HL-60 (cell line): ENCODE measurements at regions not wholly inside any gene's neighbourhood (a gene's known extent, or its start where the extent isn't known, plus 50 kb on each side); places are given as distances from the start of the nearest gene placed in this dataset.
A peak's percentile ranks its signal among the peaks of the same experiment; 100 is the strongest.

Source experiments
- DNase-seq, 2 experiments: peaks; one replicate each; pipeline ENCODE4 v3.0.0-alpha.2; 2010 to 2020; ENCODE audit warnings: low read depth in 1 of 2, low spot score in 1 of 2
- H3K27ac ChIP-seq: fragments of 250-450 bp; sonication (Bioruptor Pico); replicated peaks from 2 replicates; pipeline ENCODE4 v1.5.1; 2020; ENCODE audit warnings: mild to moderate bottlenecking, moderate library complexity
- H3K27me3 ChIP-seq: fragments of 250-450 bp; sonication (Bioruptor Pico); 2 replicates; pipeline ENCODE4 v1.5.1; 2021; ENCODE audit warnings: mild to moderate bottlenecking, moderate library complexity; ENCODE audit not compliant: insufficient read depth, poor library complexity, severe bottlenecking
- H3K4me3 ChIP-seq: replicated peaks from 2 replicates; pipeline ENCODE4 v1.5.1; 2011; ENCODE audit warnings: mild to moderate bottlenecking, control low read depth, low read length; ENCODE audit not compliant: insufficient read depth
- GABPA ChIP-seq: IDR thresholded peaks from 2 replicates; pipeline ENCODE4 v1.6.1; 2012; ENCODE audit warnings: low read depth
- POLR2AphosphoS5 ChIP-seq: IDR thresholded peaks from 2 replicates; pipeline ENCODE4 v1.6.1; 2012; ENCODE audit warnings: low read depth
- SPI1 ChIP-seq: IDR thresholded peaks from 2 replicates; pipeline ENCODE4 v1.6.1; 2012; ENCODE audit warnings: low read depth, mild to moderate bottlenecking, borderline replicate concordance
- TF ChIP-seq, protein P1 (sequence below): IDR thresholded peaks from 2 replicates; pipeline ENCODE4 v1.6.1; 2012; ENCODE audit warnings: low read depth; ENCODE audit not compliant: insufficient replicate concordance
- TF ChIP-seq, protein P2 (sequence below): IDR thresholded peaks from one replicate; pipeline ENCODE4 v1.5.1; 2011; ENCODE audit warnings: low read length, control low read depth, inconsistent platforms; ENCODE audit not compliant: insufficient read depth

DNA sequence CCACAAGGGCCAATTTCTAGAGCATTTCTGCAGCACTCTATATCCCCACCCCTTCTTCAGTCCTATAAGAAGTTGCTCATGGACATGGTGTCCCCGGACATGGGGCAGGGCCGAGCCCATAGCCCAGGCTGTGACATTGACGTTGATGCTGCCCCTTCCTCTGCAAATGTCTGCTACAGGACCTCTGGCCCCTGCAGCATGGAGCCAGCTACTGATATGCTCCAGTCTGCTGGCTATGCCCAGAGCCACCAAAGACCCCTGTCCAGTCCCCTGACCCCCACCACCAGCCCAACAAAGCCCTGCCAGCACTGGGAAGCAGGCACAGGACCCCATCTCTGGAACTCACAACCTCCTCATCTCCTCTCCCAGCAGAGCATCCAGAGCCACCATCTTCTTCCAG lies 120.1 kb upstream of the SMAD3 start:
- H3K27ac ChIP-seq = no peak overlapping the region
- no peak for DNase-seq
- TF ChIP-seq, protein P1, sequence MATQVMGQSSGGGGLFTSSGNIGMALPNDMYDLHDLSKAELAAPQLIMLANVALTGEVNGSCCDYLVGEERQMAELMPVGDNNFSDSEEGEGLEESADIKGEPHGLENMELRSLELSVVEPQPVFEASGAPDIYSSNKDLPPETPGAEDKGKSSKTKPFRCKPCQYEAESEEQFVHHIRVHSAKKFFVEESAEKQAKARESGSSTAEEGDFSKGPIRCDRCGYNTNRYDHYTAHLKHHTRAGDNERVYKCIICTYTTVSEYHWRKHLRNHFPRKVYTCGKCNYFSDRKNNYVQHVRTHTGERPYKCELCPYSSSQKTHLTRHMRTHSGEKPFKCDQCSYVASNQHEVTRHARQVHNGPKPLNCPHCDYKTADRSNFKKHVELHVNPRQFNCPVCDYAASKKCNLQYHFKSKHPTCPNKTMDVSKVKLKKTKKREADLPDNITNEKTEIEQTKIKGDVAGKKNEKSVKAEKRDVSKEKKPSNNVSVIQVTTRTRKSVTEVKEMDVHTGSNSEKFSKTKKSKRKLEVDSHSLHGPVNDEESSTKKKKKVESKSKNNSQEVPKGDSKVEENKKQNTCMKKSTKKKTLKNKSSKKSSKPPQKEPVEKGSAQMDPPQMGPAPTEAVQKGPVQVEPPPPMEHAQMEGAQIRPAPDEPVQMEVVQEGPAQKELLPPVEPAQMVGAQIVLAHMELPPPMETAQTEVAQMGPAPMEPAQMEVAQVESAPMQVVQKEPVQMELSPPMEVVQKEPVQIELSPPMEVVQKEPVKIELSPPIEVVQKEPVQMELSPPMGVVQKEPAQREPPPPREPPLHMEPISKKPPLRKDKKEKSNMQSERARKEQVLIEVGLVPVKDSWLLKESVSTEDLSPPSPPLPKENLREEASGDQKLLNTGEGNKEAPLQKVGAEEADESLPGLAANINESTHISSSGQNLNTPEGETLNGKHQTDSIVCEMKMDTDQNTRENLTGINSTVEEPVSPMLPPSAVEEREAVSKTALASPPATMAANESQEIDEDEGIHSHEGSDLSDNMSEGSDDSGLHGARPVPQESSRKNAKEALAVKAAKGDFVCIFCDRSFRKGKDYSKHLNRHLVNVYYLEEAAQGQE = no peak
- TF ChIP-seq GABPA = no peak
- no peak for TF ChIP-seq SPI1
- no peak for TF ChIP-seq POLR2AphosphoS5
- TF ChIP-seq, protein P2, sequence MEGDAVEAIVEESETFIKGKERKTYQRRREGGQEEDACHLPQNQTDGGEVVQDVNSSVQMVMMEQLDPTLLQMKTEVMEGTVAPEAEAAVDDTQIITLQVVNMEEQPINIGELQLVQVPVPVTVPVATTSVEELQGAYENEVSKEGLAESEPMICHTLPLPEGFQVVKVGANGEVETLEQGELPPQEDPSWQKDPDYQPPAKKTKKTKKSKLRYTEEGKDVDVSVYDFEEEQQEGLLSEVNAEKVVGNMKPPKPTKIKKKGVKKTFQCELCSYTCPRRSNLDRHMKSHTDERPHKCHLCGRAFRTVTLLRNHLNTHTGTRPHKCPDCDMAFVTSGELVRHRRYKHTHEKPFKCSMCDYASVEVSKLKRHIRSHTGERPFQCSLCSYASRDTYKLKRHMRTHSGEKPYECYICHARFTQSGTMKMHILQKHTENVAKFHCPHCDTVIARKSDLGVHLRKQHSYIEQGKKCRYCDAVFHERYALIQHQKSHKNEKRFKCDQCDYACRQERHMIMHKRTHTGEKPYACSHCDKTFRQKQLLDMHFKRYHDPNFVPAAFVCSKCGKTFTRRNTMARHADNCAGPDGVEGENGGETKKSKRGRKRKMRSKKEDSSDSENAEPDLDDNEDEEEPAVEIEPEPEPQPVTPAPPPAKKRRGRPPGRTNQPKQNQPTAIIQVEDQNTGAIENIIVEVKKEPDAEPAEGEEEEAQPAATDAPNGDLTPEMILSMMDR = no peak
- H3K4me3 ChIP-seq = no peak overlapping the region
- no peaks in the 10 kb centered on the region for H3K27me3 ChIP-seq

DNA sequence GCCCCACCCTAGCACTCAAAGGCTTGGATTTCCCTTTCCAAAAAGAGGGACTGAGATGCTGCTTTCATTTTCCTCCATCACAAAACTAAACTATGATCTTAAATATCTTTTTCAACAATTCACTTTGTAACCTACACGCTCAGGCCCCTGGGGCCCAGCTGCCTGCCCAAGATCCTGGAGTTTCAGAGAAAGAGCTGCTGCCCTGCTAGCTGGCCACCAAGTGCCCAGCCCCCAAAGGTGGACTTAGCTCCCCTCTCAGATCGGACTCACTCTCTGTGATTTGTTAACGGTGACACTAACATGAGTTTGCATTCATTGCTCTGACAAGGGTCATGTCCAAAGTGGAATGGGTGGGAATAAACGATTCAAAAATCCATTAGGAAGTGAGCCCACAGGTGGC lies 119.6 kb upstream of the SMAD3 start:
- no peak overlapping the region for H3K4me3 ChIP-seq
- no peaks in the 10 kb centered on the region for H3K27me3 ChIP-seq
- TF ChIP-seq SPI1 (no peak), GABPA (no peak)
- TF ChIP-seq, protein P1 = no peak
- TF ChIP-seq, protein P2 = no peak
- H3K27ac ChIP-seq = no peak overlapping the region
- DNase-seq = no peak

DNA sequence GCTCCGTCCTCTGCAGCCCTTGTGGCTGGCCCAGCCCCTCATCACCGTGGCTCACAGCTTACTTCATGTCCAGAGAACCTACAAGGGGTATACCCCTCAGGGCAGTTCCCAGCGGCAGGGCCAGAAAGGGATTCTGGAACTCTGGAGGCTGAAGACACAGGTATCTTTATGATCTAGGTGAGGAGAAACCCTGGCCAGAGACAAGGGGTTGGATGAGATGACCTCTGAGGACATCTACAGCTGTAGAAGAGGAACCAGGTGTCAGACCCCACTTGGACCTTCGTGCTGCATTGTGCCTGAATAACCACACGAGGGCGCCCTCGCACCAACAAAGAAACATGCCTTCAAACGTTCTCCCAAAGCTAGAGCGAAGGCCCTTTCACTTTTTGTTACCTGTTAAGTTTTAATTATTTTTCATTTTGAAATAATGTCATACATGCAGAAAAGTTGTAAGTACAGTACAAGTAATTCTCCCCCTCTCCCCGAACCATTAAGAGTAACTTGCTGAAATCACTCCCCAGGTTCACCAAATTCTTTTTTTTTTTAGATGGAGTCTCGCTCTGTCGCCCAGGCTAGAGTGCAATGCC lies 118.7 kb upstream of the SMAD3 start:
- Histone ChIP-seq H3K27me3 (no peaks in the 10 kb centered on the region), H3K27ac (no peak overlapping the region), H3K4me3 (no peak overlapping the region)
- DNase-seq = peak; percentile 38 to 71
- TF ChIP-seq GABPA (no peak), POLR2AphosphoS5 (no peak), SPI1 (peak; percentile 14; the same call in 1 of the 2 replicates)
- TF ChIP-seq, protein P1 = no peak
- TF ChIP-seq, protein P2 = peak; percentile 77
